ENCODE measurements at regions not wholly inside any gene's neighbourhood (a gene's known extent, or its start where the extent isn't known, plus 50 kb on each side); places are given as distances from the start of the nearest gene placed in this dataset.

GRCh38 chr5:5886812-5887486, 464.5 kb downstream of the ICE1 start:
- Histone ChIP-seq H3K4me1 (replicated peaks in 1 of 2) (peaks cover 8 to 26% of the 10 kb centered on the region in 2 donors), H3K27ac (no peak overlapping the region), H3K4me3 (no peak overlapping the region)
- ATAC-seq (replicated peaks in 6 of 8): peak in 1 of 8 experiments; percentile 89
- in situ Hi-C loops (cut with MboI; ENCODE audit: low pct_unique_long_range_greater_than_20kb in 2 of 9, low sequenced_read_pairs in 9 of 9, unreplicated experiment in 9 of 9): loop anchor here in 1 of 9 experiments (25.0 kb wide), 1 partner anchor 375 kb away; no protein-coding TSS in a partner anchor
- 15 to 72% (median 40%) methylated on average over 1 to 17 of the region's 42 CpGs; no CpG with 5 or more reads in 3 of the 10 experiments for WGBS, 10 experiments

GRCh38 chr5:5886353-5886752, 463.9 kb downstream of the ICE1 start:
- Histone ChIP-seq H3K27ac (no peak overlapping the region), H3K4me1 (replicated peaks in 1 of 2) (peaks cover 8 to 20% of the 10 kb centered on the region in 2 donors), H3K4me3 (no peak overlapping the region)
- ATAC-seq (replicated peaks in 6 of 8): no peak
- in situ Hi-C loops (cut with MboI; ENCODE audit: low pct_unique_long_range_greater_than_20kb in 2 of 9, low sequenced_read_pairs in 9 of 9, unreplicated experiment in 9 of 9): loop anchor here in 1 of 9 experiments (25.0 kb wide), 1 partner anchor 374 kb away; no protein-coding TSS in a partner anchor
- 67 to 100% (median 100%) methylated on average over 2 to 3 of the region's 20 CpGs; no CpG with 5 or more reads in 7 of the 10 experiments for WGBS, 10 experiments

DNA sequence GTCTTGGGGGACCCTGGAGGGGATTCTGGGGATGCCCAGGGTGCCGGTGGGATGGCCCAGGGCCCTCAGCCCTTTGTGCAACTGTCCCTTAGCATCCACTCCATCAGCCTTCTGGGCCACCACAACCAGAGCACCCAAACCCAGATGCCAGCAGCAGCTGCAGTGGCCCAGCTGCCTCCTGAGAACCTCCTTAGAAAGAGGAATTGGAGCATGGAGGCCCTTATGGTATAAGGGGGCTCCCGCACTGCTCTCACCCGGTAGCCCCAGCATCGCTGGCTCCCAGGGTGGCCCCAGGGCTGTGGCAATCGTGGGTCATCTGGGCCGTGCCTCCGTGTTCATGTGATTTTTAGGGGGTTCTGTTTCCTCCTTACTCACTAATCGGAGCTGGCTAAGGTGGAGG, 463.3 kb downstream of the ICE1 start:
- in situ Hi-C loops (cut with MboI; ENCODE audit: low pct_unique_long_range_greater_than_20kb in 2 of 9, low sequenced_read_pairs in 9 of 9, unreplicated experiment in 9 of 9): loop anchor here in 1 of 9 experiments (25.0 kb wide), 1 partner anchor 373 kb away; no protein-coding TSS in a partner anchor

DNA sequence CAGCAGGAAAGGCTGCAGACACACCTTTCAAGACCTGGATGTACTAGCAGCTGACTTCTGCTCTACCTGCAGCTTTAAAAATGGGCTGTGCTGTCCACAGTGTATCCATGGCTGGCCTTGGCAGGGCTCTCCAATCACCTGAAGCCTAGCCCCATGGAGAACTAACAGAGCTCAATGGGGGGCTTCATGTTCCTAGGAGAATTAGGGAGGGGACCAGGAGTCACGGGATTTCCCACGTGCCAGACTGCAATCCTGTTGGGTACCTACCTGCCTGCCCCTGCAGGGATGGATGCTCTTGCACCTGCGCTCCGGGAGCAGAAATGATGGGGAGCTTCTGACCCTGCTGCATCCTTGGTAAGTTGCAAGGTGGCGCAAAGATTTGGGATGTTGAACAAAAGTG, 462.1 kb downstream of the ICE1 start:
- in situ Hi-C loops (cut with MboI; ENCODE audit: low pct_unique_long_range_greater_than_20kb in 2 of 9, low sequenced_read_pairs in 9 of 9, unreplicated experiment in 9 of 9): loop anchor here in 1 of 9 experiments (25.0 kb wide), 1 partner anchor 372 kb away; no protein-coding TSS in a partner anchor

More for the DNA sequence above, 463.3 kb downstream of the ICE1 start:
- H3K27ac ChIP-seq: no peak overlapping the region
- 20 to 80% (median 80%) methylated on average over 1 to 4 of the region's 8 CpGs; no CpG with 5 or more reads in 7 of the 10 experiments for WGBS, 10 experiments
- ATAC-seq (replicated peaks in 6 of 8): no peak
- no peak overlapping the region for H3K4me3 ChIP-seq
- H3K4me1 ChIP-seq (replicated peaks in 1 of 2): peaks cover 6 to 14% of the 10 kb centered on the region in 2 donors

DNA sequence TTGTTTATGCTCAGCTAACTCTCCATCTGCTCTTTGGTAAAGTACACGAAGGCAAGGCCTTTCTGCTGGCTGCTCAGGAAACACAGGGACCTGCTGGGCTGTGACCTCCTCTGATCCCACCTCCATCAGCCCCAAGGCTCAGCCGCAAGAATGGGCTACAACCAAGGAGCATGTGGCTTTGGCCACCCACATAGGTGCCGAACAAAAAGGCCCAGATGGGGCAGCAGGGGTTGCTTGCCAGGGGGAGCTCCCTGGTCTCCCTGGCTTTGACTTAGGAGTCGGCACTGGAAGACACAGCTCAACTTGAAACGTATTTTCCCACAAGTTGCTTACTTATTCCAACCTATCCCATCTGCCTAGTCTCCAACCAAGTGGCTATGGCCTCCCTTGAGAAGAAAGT, 461.1 kb downstream of the ICE1 start:
- Histone ChIP-seq H3K4me3 (no peak overlapping the region), H3K27ac (no peak overlapping the region), H3K4me1 (replicated peaks in 1 of 2) (peaks cover 6 to 11% of the 10 kb centered on the region in 2 donors)
- peak in 1 of 8 experiments; percentile 33 for ATAC-seq (replicated peaks in 6 of 8)
- 20 to 80% (median 34%) methylated on average over 2 to 4 of the region's 5 CpGs; no CpG with 5 or more reads in 6 of the 10 experiments for WGBS, 10 experiments
- in situ Hi-C loops (cut with MboI; ENCODE audit: low pct_unique_long_range_greater_than_20kb in 2 of 9, low sequenced_read_pairs in 9 of 9, unreplicated experiment in 9 of 9): loop anchor here in 1 of 9 experiments (25.0 kb wide), 1 partner anchor 371 kb away; no protein-coding TSS in a partner anchor

More for the DNA sequence above, 462.1 kb downstream of the ICE1 start:
- Histone ChIP-seq H3K27ac (no peak overlapping the region), H3K4me1 (replicated peaks in 1 of 2) (peaks cover 6 to 11% of the 10 kb centered on the region in 2 donors), H3K4me3 (no peak overlapping the region)
- ATAC-seq (replicated peaks in 6 of 8): no peak
- 14 to 100% (median 68%) methylated on average over 2 to 4 of the region's 5 CpGs; no CpG with 5 or more reads in 6 of the 10 experiments for WGBS, 10 experiments

- 7 to 100% (median 71%) methylated on average over 1 to 5 of the region's 5 CpGs; no CpG with 5 or more reads in 2 of the 10 experiments for WGBS, 10 experiments
- in situ Hi-C loops (cut with MboI; ENCODE audit: low pct_unique_long_range_greater_than_20kb in 2 of 9, low sequenced_read_pairs in 9 of 9, unreplicated experiment in 9 of 9): loop anchor here in 1 of 9 experiments (25.0 kb wide), 1 partner anchor 371 kb away; no protein-coding TSS in a partner anchor
- Histone ChIP-seq H3K4me3 (no peak overlapping the region), H3K27ac (no peak overlapping the region), H3K4me1 (replicated peaks in 1 of 2) (peaks cover 3 to 7% of the 10 kb centered on the region in 2 donors)
- ATAC-seq (replicated peaks in 6 of 8): peak in 3 of 8 experiments; percentile 15 to 35 (median 18)
Observed at GRCh38 chr5:5883146-5883545, 460.7 kb downstream of the ICE1 start.

DNA sequence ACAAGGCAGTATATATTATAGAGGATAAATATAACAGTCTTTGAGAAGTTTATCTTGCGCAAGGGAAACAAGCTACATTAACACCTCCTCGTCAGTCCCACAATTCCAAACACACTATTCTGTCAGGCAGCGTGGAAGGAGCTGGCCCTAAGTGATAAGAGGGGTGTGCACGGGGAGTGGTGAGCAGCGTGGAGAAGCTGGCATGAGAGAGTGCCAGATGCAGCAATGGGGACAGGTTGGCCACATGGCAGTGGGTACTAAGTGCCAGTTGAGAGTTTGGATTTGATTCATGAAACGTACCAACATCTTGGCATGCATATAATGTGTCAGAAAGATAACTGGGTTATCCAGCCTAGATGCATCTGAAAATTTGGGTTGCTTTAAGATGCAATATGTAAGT, 460.2 kb downstream of the ICE1 start:
- Histone ChIP-seq H3K4me1 (replicated peaks in 1 of 2) (peaks cover 0 to 3% of the 10 kb centered on the region in 2 donors), H3K4me3 (no peak overlapping the region), H3K27ac (no peak overlapping the region)
- 10 to 91% (median 80%) methylated on average over 1 to 6 of the region's 6 CpGs; no CpG with 5 or more reads in 3 of the 10 experiments for WGBS, 10 experiments
- in situ Hi-C loops (cut with MboI; ENCODE audit: low pct_unique_long_range_greater_than_20kb in 2 of 9, low sequenced_read_pairs in 9 of 9, unreplicated experiment in 9 of 9): loop anchor here in 1 of 9 experiments (25.0 kb wide), 1 partner anchor 370 kb away; no protein-coding TSS in a partner anchor
- ATAC-seq (replicated peaks in 6 of 8): no peak

- in situ Hi-C loops (cut with MboI; ENCODE audit: low pct_unique_long_range_greater_than_20kb in 2 of 9, low sequenced_read_pairs in 9 of 9, unreplicated experiment in 9 of 9): loop anchor here in 1 of 9 experiments (25.0 kb wide), 1 partner anchor 369 kb away; no protein-coding TSS in a partner anchor
- ATAC-seq (replicated peaks in 6 of 8): peak in 1 of 8 experiments; percentile 33
- no peak overlapping the region for H3K27ac ChIP-seq
- H3K4me3 ChIP-seq: no peak overlapping the region
- no peaks in the 10 kb centered on the region for H3K4me1 ChIP-seq (replicated peaks in 1 of 2)
- 28 to 100% (median 83%) methylated on average over 1 to 4 of the region's 5 CpGs; no CpG with 5 or more reads in 3 of the 10 experiments for WGBS, 10 experiments
Observed at GRCh38 chr5:5881294-5881693, 458.8 kb downstream of the ICE1 start.

DNA sequence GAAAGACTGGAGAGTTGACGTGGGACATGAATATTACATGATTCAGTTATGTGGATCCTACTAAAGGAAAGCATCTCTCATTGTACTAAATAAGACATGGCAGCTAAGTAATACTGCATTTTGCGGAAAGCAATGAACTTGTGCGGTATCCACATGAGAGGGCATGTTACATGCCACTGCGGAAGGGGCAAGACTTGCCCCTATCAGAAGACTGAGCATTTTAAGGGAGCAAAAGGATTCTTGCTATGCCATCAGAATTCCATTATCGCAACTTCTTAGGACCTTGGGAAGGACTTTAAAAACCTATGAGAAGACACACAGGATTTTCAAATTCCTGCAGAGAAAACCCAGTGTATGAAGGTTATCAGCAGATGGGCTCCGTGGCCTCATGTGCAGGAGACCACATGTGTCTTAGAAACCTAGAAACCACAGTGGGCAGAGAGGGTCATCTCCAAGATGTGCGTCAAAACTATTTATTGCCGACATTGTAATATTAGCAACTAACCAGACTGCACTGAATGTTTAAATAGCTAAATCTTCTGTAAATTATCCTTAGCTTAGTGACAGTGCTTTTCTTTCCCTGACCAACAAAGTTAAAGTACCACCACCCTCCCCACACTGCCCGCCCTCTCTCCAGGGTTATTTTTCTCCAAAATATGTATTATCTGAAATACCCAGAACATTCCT, 457.7 kb downstream of the ICE1 start:
- no peak for ATAC-seq (replicated peaks in 6 of 8)
- in situ Hi-C loops (cut with MboI; ENCODE audit: low pct_unique_long_range_greater_than_20kb in 2 of 9, low sequenced_read_pairs in 9 of 9, unreplicated experiment in 9 of 9): loop anchor here in 1 of 9 experiments (25.0 kb wide), 1 partner anchor 368 kb away; no protein-coding TSS in a partner anchor
- no peaks in the 10 kb centered on the region for H3K4me1 ChIP-seq (replicated peaks in 1 of 2)
- WGBS, 10 experiments: 18 to 100% (median 92%) methylated on average over 1 to 9 of the region's 9 CpGs; no CpG with 5 or more reads in 1 of the 10 experiments
- no peak overlapping the region for H3K27ac ChIP-seq
- no peak overlapping the region for H3K4me3 ChIP-seq

GRCh38 chr5:5857396-5857795, 434.9 kb downstream of the ICE1 start:
- Histone ChIP-seq H3K4me3 (no peak overlapping the region), H3K27ac (no peak overlapping the region), H3K4me1 (replicated peaks in 1 of 2) (peaks cover 0 to 19% of the 10 kb centered on the region in 2 donors)
- WGBS, 10 experiments: 6 to 85% (median 66%) methylated on average over 2 to 4 of the region's 4 CpGs; no CpG with 5 or more reads in 1 of the 10 experiments
- in situ Hi-C loops (cut with MboI; ENCODE audit: low pct_unique_long_range_greater_than_20kb in 2 of 9, low sequenced_read_pairs in 9 of 9, unreplicated experiment in 9 of 9): no loop called here
- ATAC-seq (replicated peaks in 6 of 8): no peak

- Histone ChIP-seq H3K4me3 (no peak overlapping the region), H3K27ac (peak overlapping the region in 1 of 2 donors; percentile 35), H3K4me1 (replicated peaks in 1 of 2) (peaks cover 0 to 19% of the 10 kb centered on the region in 2 donors)
- in situ Hi-C loops (cut with MboI; ENCODE audit: low pct_unique_long_range_greater_than_20kb in 2 of 9, low sequenced_read_pairs in 9 of 9, unreplicated experiment in 9 of 9): no loop called here
- ATAC-seq (replicated peaks in 6 of 8): peak in 5 of 8 experiments; percentile 41 to 91 (median 58)
- WGBS, 10 experiments: 24 to 100% (median 51%) methylated on average over 1 to 2 of the region's 2 CpGs; no CpG with 5 or more reads in 2 of the 10 experiments
Observed at GRCh38 chr5:5854087-5854486, 431.6 kb downstream of the ICE1 start.

DNA sequence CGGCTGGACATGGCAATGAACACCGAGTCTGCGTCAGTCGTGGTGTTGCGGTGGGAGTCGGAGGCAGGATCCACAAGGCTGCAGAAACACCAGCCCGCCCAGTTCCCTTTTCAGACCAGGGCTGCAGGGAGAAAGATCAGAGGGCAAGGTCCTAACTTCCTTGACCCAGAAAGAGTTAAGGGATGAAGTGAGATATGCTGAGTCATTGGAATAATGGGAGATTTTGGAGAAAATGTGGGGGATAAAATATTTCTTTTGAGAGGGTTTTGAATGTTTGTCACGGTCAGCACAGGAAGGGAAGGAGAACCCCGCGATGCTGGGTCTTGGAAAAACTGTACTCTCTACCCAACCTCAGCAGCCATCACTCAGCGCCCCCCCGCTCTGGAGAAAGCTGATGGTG, 416.0 kb downstream of the ICE1 start:
- ATAC-seq (replicated peaks in 6 of 8): no peak
- 0 to 100% (median 93%) methylated on average over 1 to 11 of the region's 12 CpGs; no CpG with 5 or more reads in 1 of the 10 experiments for WGBS, 10 experiments
- H3K4me3 ChIP-seq: no peak overlapping the region
- H3K4me1 ChIP-seq (replicated peaks in 1 of 2): peaks cover 0 to 5% of the 10 kb centered on the region in 2 donors
- H3K27ac ChIP-seq: no peak overlapping the region
- in situ Hi-C loops (cut with MboI; ENCODE audit: low pct_unique_long_range_greater_than_20kb in 2 of 9, low sequenced_read_pairs in 9 of 9, unreplicated experiment in 9 of 9): no loop called here

Measured in motor neuron (in vitro differentiated cells).